ENCODE measurements at regions not wholly inside any gene's neighbourhood (a gene's known extent, or its start where the extent isn't known, plus 50 kb on each side); places are given as distances from the start of the nearest gene placed in this dataset.

GRCh38 chr4:182018691-182019090, 224.5 kb upstream of the TENM3 start:
- no peak for TF ChIP-seq CTCF (IDR thresholded peaks at IDR 0.05; ENCODE audit: insufficient read depth, low read length)
- TF ChIP-seq POLR2AphosphoS5 (IDR thresholded peaks at IDR 0.05; ENCODE audit: low read depth), result no peak
- TF ChIP-seq GABPA (IDR thresholded peaks at IDR 0.05; ENCODE audit: low read depth), result no peak
- no peak for TF ChIP-seq REST (IDR thresholded peaks at IDR 0.05; ENCODE audit: insufficient replicate concordance, low read depth)

Data from HL-60 (cell line).